ENCODE measurements at regions not wholly inside any gene's neighbourhood (a gene's known extent, or its start where the extent isn't known, plus 50 kb on each side); places are given as distances from the start of the nearest gene placed in this dataset. TPM values are rescaled to one million over a fixed set of nuclear protein-coding genes. Genes with fewer than 3 reads are reported as not detected.

Small RNA genes in the stretch of these regions (microRNA-seq; reads per million reads assigned to microRNA genes)
- not detected for gene MIR5701-1 (ENCODE audit: borderline replicate concordance)
